ENCODE measurements at regions not wholly inside any gene's neighbourhood (a gene's known extent, or its start where the extent isn't known, plus 50 kb on each side); places are given as distances from the start of the nearest gene placed in this dataset.
"Not testable (repeated sequence)": the region's sequence is repeated elsewhere in the genome, so short reads cannot be mapped to it uniquely, and the experiment has no call there.

DNA sequence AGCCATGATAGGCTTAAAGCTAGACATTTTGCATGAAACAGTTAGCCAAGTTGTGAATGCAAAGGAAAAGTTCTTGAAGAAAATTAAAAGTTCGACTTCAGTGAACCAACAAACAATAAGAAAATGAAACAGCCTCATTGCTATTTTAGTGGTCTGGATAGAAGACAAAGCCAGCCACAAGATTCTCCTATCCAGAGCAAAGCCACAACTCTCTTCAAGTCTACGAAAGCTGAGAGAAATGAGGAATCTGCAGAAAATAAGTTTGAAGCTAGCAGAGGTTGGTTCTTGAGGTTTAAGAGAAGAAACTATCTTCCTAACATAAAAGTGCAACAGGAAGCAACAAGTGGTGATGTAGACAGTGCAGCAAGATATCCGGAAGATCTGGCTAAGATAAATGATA, 271.4 kb upstream of the GRM3 start:
- Histone ChIP-seq H4K20me1 (ENCODE audit: control insufficient read depth, insufficient read depth, low read length, poor library complexity, severe bottlenecking) (no peaks in the 10 kb centered on the region), H3K4me2 (replicated peaks; ENCODE audit: low read depth, low read length, poor library complexity, severe bottlenecking) (no peak overlapping the region), H2AFZ (ENCODE audit: insufficient read depth, low read depth, low read length, poor library complexity, severe bottlenecking) (no peak overlapping the region), H3K4me1 (ENCODE audit: control insufficient read depth in 2 of 2, insufficient read depth in 2 of 2, low read length in 2 of 2) (no peaks in the 10 kb centered on the region), H3K36me3 (replicated peaks in 1 of 2; ENCODE audit: control extremely low read depth in 1 of 2, control insufficient read depth in 1 of 2, extremely low read depth in 1 of 2, insufficient read depth in 2 of 2, low read length in 1 of 2) (no peaks in the 10 kb centered on the region), H3K9me3 (ENCODE audit: control extremely low read depth in 1 of 3, control insufficient read depth in 2 of 3, insufficient read depth in 1 of 3, low read length in 2 of 3) (no peaks in the 10 kb centered on the region), H3K27ac (ENCODE audit: low read length in 2 of 2) (no peak overlapping the region), H3K79me2 (ENCODE audit: control insufficient read depth, insufficient read depth, low read length) (no peaks in the 10 kb centered on the region), H3K27me3 (replicated peaks in 1 of 4; ENCODE audit: control extremely low read depth in 1 of 4, control insufficient read depth in 3 of 4, insufficient read depth in 4 of 4, low read length in 3 of 4) (no peaks in the 10 kb centered on the region), H3K9ac (ENCODE audit: low read length) (no peak overlapping the region), H3K4me3 (ENCODE audit: control extremely low read depth in 1 of 5, extremely low read depth in 1 of 5, insufficient read depth in 1 of 5, low read depth in 2 of 5, low read length in 4 of 5) (no peak overlapping the region)
- DNase-seq = no peak
- ATAC-seq (ENCODE audit: low read depth) = no peak
- Mint-ChIP-seq H3K27ac (no peak overlapping the region), H3K4me1 (no peaks in the 10 kb centered on the region), H3K27me3 (no peaks in the 10 kb centered on the region), H3K4me3 (no peak overlapping the region), H3K9me3 (ENCODE audit: insufficient read depth) (peaks cover 3% of the 10 kb centered on the region)
- WGBS (ENCODE audit: insufficient coverage) = no CpG with 5 or more reads among the region's 3 CpGs
- no peak for TF ChIP-seq EZH2 (IDR thresholded peaks at IDR 0.05; ENCODE audit: borderline replicate concordance, insufficient read depth, low read depth, low read length, poor library complexity, severe bottlenecking)
- TF ChIP-seq, protein P1, sequence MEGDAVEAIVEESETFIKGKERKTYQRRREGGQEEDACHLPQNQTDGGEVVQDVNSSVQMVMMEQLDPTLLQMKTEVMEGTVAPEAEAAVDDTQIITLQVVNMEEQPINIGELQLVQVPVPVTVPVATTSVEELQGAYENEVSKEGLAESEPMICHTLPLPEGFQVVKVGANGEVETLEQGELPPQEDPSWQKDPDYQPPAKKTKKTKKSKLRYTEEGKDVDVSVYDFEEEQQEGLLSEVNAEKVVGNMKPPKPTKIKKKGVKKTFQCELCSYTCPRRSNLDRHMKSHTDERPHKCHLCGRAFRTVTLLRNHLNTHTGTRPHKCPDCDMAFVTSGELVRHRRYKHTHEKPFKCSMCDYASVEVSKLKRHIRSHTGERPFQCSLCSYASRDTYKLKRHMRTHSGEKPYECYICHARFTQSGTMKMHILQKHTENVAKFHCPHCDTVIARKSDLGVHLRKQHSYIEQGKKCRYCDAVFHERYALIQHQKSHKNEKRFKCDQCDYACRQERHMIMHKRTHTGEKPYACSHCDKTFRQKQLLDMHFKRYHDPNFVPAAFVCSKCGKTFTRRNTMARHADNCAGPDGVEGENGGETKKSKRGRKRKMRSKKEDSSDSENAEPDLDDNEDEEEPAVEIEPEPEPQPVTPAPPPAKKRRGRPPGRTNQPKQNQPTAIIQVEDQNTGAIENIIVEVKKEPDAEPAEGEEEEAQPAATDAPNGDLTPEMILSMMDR (IDR thresholded peaks at IDR 0.05) = no peak
- intact Hi-C loops (cut with micrococcal nuclease) = no loop called here
- ChIA-PET CTCF (no interaction called here), POLR2A (no interaction called here)

DNA sequence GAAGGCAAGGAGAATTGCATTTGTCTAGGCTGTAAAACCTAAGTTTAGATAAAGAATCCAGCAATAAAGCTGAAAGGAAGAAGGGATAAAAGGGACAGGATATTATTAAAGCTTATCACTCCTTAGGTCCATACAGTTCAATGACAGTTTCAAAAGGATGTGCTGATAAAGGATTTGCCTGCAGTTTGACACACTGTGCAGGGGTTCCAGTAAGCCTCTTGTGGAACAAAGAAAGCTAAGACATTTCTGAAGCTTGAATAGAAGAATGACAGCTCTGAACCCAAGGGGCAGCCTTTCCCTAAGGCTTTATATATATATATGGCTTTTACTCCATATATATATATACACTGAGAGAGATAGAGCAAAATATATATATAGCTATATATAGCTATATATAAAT, 276.8 kb upstream of the GRM3 start:
- intact Hi-C loops (cut with micrococcal nuclease) = no loop called here
- CTCF ChIA-PET = no interaction called here
- Mint-ChIP-seq H3K4me1 (no peaks in the 10 kb centered on the region), H3K4me3 (no peak overlapping the region), H3K9me3 (ENCODE audit: insufficient read depth) (peaks cover 3% of the 10 kb centered on the region), H3K27me3 (no peaks in the 10 kb centered on the region), H3K27ac (no peak overlapping the region)
- H3K36me3 ChIP-seq (replicated peaks in 1 of 2; ENCODE audit: control extremely low read depth in 1 of 2, control insufficient read depth in 1 of 2, extremely low read depth in 1 of 2, insufficient read depth in 2 of 2, low read length in 1 of 2) = no peaks in the 10 kb centered on the region
- TF ChIP-seq, protein P1 (IDR thresholded peaks at IDR 0.05) = no peak
- TF ChIP-seq EZH2 (IDR thresholded peaks at IDR 0.05; ENCODE audit: borderline replicate concordance, insufficient read depth, low read depth, low read length, poor library complexity, severe bottlenecking) = no peak
- H3K4me3 ChIP-seq (ENCODE audit: control extremely low read depth in 1 of 5, extremely low read depth in 1 of 5, insufficient read depth in 1 of 5, low read depth in 2 of 5, low read length in 4 of 5) = no peak overlapping the region
- no peaks in the 10 kb centered on the region for H3K27me3 ChIP-seq (replicated peaks in 1 of 4; ENCODE audit: control extremely low read depth in 1 of 4, control insufficient read depth in 3 of 4, insufficient read depth in 4 of 4, low read length in 3 of 4)
- no peak overlapping the region for H2AFZ ChIP-seq (ENCODE audit: insufficient read depth, low read depth, low read length, poor library complexity, severe bottlenecking)
- POLR2A ChIA-PET = no interaction called here
- no peaks in the 10 kb centered on the region for H3K9me3 ChIP-seq (ENCODE audit: control extremely low read depth in 1 of 3, control insufficient read depth in 2 of 3, insufficient read depth in 1 of 3, low read length in 2 of 3)
- H3K27ac ChIP-seq (ENCODE audit: low read length in 2 of 2) = no peak overlapping the region
- no peak overlapping the region for H3K9ac ChIP-seq (ENCODE audit: low read length)
- no peaks in the 10 kb centered on the region for H3K4me1 ChIP-seq (ENCODE audit: control insufficient read depth in 2 of 2, insufficient read depth in 2 of 2, low read length in 2 of 2)
- DNase-seq (no peak), ATAC-seq (ENCODE audit: low read depth) (no peak)
- H3K4me2 ChIP-seq (replicated peaks; ENCODE audit: low read depth, low read length, poor library complexity, severe bottlenecking) = no peak overlapping the region
- H4K20me1 ChIP-seq (ENCODE audit: control insufficient read depth, insufficient read depth, low read length, poor library complexity, severe bottlenecking) = no peaks in the 10 kb centered on the region
- no peaks in the 10 kb centered on the region for H3K79me2 ChIP-seq (ENCODE audit: control insufficient read depth, insufficient read depth, low read length)

DNA sequence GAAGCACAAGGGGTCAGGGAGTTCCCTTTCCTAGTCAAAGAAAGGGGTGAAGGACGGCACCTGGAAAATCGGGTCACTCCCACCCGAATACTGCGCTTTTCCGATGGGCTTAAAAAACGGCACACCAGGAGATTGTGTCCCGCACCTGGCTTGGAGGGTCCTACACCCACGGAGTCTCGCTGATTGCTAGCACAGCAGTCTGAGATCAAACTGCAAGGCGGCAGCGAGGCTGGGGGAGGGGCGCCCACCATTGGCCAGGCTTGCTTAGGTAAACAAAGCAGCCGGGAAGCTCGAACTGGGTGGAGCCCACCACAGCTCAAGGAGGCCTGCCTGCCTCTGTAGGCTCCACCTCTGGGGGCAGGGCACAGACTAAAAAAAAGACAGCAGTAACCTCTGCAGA, 303.3 kb upstream of the GRM3 start:
- H3K9me3 Mint-ChIP-seq (ENCODE audit: insufficient read depth); POLR2A ChIA-PET; H3K36me3 ChIP-seq (replicated peaks in 1 of 2; ENCODE audit: control extremely low read depth in 1 of 2, control insufficient read depth in 1 of 2, extremely low read depth in 1 of 2, insufficient read depth in 2 of 2, low read length in 1 of 2); H3K4me3 Mint-ChIP-seq; H3K27me3 ChIP-seq (replicated peaks in 1 of 4; ENCODE audit: control extremely low read depth in 1 of 4, control insufficient read depth in 3 of 4, insufficient read depth in 4 of 4, low read length in 3 of 4); DNase-seq; H3K4me1 Mint-ChIP-seq; H3K4me3 ChIP-seq (ENCODE audit: control extremely low read depth in 1 of 5, extremely low read depth in 1 of 5, insufficient read depth in 1 of 5, low read depth in 2 of 5, low read length in 4 of 5); ATAC-seq (ENCODE audit: low read depth); H2AFZ ChIP-seq (ENCODE audit: insufficient read depth, low read depth, low read length, poor library complexity, severe bottlenecking); H3K9ac ChIP-seq (ENCODE audit: low read length); H3K4me1 ChIP-seq (ENCODE audit: control insufficient read depth in 2 of 2, insufficient read depth in 2 of 2, low read length in 2 of 2); H3K27ac Mint-ChIP-seq; H3K9me3 ChIP-seq (ENCODE audit: control extremely low read depth in 1 of 3, control insufficient read depth in 2 of 3, insufficient read depth in 1 of 3, low read length in 2 of 3); H3K79me2 ChIP-seq (ENCODE audit: control insufficient read depth, insufficient read depth, low read length); H3K27ac ChIP-seq (ENCODE audit: low read length in 2 of 2); intact Hi-C loops (cut with micrococcal nuclease); CTCF ChIA-PET; H4K20me1 ChIP-seq (ENCODE audit: control insufficient read depth, insufficient read depth, low read length, poor library complexity, severe bottlenecking); H3K27me3 Mint-ChIP-seq; H3K4me2 ChIP-seq (replicated peaks; ENCODE audit: low read depth, low read length, poor library complexity, severe bottlenecking): not testable (repeated sequence)
- 100% methylated on average over 2 of the region's 14 CpGs for WGBS (ENCODE audit: insufficient coverage)
